GM12878 (cell line): ENCODE measurements at regions not wholly inside any gene's neighbourhood (a gene's known extent, or its start where the extent isn't known, plus 50 kb on each side); places are given as distances from the start of the nearest gene placed in this dataset.

ENCODE experiments used
- ATAC-seq: fragments of 200-7000 bp; cut with Tn5 transposase; 3 replicates; pipeline ENCODE4 v1.9.1; 2020; ENCODE audit warnings: mild to moderate bottlenecking, moderate library complexity
- BruUV-seq: library from RNA; stranded (reverse); fragments of 400-500 nt; replicated peaks from 2 replicates; lab custom pipeline; 2021; lab: Mats Ljungman, UMichigan
- CTCF ChIA-PET: fragments of 300-600 bp; sonication (Branson Sonifier 250); formaldehyde crosslinking; extraction: SDS; loops from one replicate; lab custom pipeline; 2021; ENCODE audit warnings: inconsistent platforms; lab: Yijun Ruan, JAX
- POLR2A ChIA-PET: fragments of 350-600 bp; formaldehyde crosslinking; extraction: SDS; loops from one replicate; lab custom pipeline; 2021; ENCODE audit warnings: inconsistent platforms; lab: Charles Lee
- RAD21 ChIA-PET: fragments of 300-600 bp; sonication (Branson Sonifier 250); formaldehyde crosslinking; loops from one replicate; lab custom pipeline; 2023; ENCODE audit warnings: antibody characterized with exemption; ENCODE audit not compliant: unreplicated experiment; lab: Charles Lee
- SMC1A ChIA-PET: fragments of 300-600 bp; sonication (Branson Sonifier 250); formaldehyde crosslinking; loops from one replicate; lab custom pipeline; 2023; ENCODE audit not compliant: unreplicated experiment, uncharacterized antibody; lab: Charles Lee
- DNase-seq: peaks from one replicate; pipeline ENCODE4 v3.0.0-alpha.2; 2011; ENCODE audit warnings: low read depth, low spot score
- FAIRE-seq: peaks from 3 replicates; lab custom pipeline; 2011; peaks lifted over from hg19 to GRCh38; lab: Jason Lieb, UNC
- H2AFZ ChIP-seq: 2 replicates; pipeline ENCODE4 v1.6.0; 2011; ENCODE audit warnings: low read depth, low read length, control low read depth; ENCODE audit not compliant: control insufficient read depth
- H3K27ac ChIP-seq: 2 replicates; pipeline ENCODE4 v1.5.1; 2011; ENCODE audit warnings: control low read depth; ENCODE audit not compliant: control insufficient read depth, insufficient read depth
- H3K27me3 ChIP-seq, 2 experiments: replicated peaks in 1 of 2; 2 replicates each; pipeline versions ENCODE4 v1.6.0 to v1.6.1; 2011; ENCODE audit warnings: low read length in 1 of 2; ENCODE audit not compliant: control insufficient read depth in 2 of 2, insufficient read depth in 2 of 2
- H3K36me3 ChIP-seq, 2 experiments: 2 replicates each; pipeline ENCODE4 v1.5.1; 2011; ENCODE audit warnings: low read length in 1 of 2; ENCODE audit not compliant: control insufficient read depth in 2 of 2, insufficient read depth in 2 of 2
- H3K4me1 ChIP-seq: 2 replicates; pipeline ENCODE4 v1.6.1; 2011; ENCODE audit warnings: mild to moderate bottlenecking, low read length, moderate library complexity, mixed read lengths; ENCODE audit not compliant: control insufficient read depth, insufficient read depth
- H3K4me2 ChIP-seq: 2 replicates; pipeline ENCODE4 v1.6.0; 2011; ENCODE audit warnings: control low read depth; ENCODE audit not compliant: control insufficient read depth, insufficient read depth
- H3K4me3 ChIP-seq: fragments of 200-600 bp; sonication (generic); 2 replicates; pipeline ENCODE4 v1.5.1; 2016
- H3K79me2 ChIP-seq: 2 replicates; pipeline ENCODE4 v1.6.0; 2011; ENCODE audit warnings: low read length; ENCODE audit not compliant: control insufficient read depth, insufficient read depth
- H3K9ac ChIP-seq: 2 replicates; pipeline ENCODE4 v1.8.0; 2011; ENCODE audit warnings: low read length, control low read depth, mixed read lengths; ENCODE audit not compliant: control insufficient read depth, insufficient read depth
- H3K9me3 ChIP-seq: replicated peaks from 3 replicates; pipeline ENCODE4 v1.5.1; 2011; ENCODE audit warnings: mild to moderate bottlenecking, low read length; ENCODE audit not compliant: control insufficient read depth, insufficient read depth
- H4K20me1 ChIP-seq: 2 replicates; pipeline ENCODE4 v1.6.0; 2011; ENCODE audit not compliant: control insufficient read depth, insufficient read depth
- DPF2 ChIP-seq: fragments of 450-650 bp; IDR thresholded peaks from 2 replicates; pipeline ENCODE4 v1.6.1; 2017; ENCODE audit warnings: mild to moderate bottlenecking
- GATAD2B ChIP-seq: fragments of 450-650 bp; conservative IDR thresholded peaks from 2 replicates; pipeline ENCODE4 v1.6.1; 2017; ENCODE audit warnings: low read depth, mild to moderate bottlenecking, moderate library complexity
- MEF2A ChIP-seq: IDR thresholded peaks from 2 replicates; pipeline ENCODE4 v1.6.1; 2011; ENCODE audit warnings: low read depth, mild to moderate bottlenecking, low read length, moderate library complexity; ENCODE audit not compliant: insufficient read depth
- MYB ChIP-seq: fragments of 150-350 bp; IDR thresholded peaks from 2 replicates; pipeline ENCODE4 v1.6.1; 2014; ENCODE audit warnings: mild to moderate bottlenecking, low read depth, low read length, borderline replicate concordance
- RB1 ChIP-seq: fragments of 450-650 bp; formaldehyde crosslinking; IDR thresholded peaks from 2 replicates; pipeline ENCODE4 v1.6.1; 2017; ENCODE audit warnings: mild to moderate bottlenecking, borderline replicate concordance
- RCOR1 ChIP-seq: conservative IDR thresholded peaks from 2 replicates; pipeline ENCODE4 v1.6.1; 2012; ENCODE audit warnings: low read depth, low read length, improper control_type of control experiment
- RUNX3 ChIP-seq: IDR thresholded peaks from 2 replicates; pipeline ENCODE4 v1.6.1; 2012; ENCODE audit warnings: low read length, inconsistent platforms
- WGBS: methylation state at CpG from one replicate; pipeline ENCODE4 v1.1.6; 2016; ENCODE audit warnings: low lambda C conversion rate; ENCODE audit not compliant: insufficient replicate concordance, insufficient coverage; ENCODE audit errors: missing lambda C conversion rate; 5-methylcytosine and 5-hydroxymethylcytosine counted together
- in situ Hi-C: fragments of 300-500 bp; cut with MboI; formaldehyde crosslinking; loops from 9 replicates; pipeline ENCODE4 v1.14.3; 2018; ENCODE audit warnings: mixed read lengths
- intact Hi-C: fragments of 100-400 bp; cut with micrococcal nuclease; formaldehyde crosslinking; loops from one replicate; pipeline ENCODE4 v1.14.2; 2022; ENCODE audit not compliant: unreplicated experiment
- TF ChIP-seq, protein P1 (sequence below): fragments of 450-650 bp; formaldehyde crosslinking; IDR thresholded peaks from 2 replicates; pipeline ENCODE4 v1.4.0; 2022; ENCODE audit warnings: mild to moderate bottlenecking, moderate library complexity
- TF ChIP-seq, protein P2 (sequence below): IDR thresholded peaks from 2 replicates; pipeline ENCODE4 v1.6.1; 2012; ENCODE audit warnings: improper control_type of control experiment, low read depth, low read length; ENCODE audit not compliant: insufficient replicate concordance
- TF ChIP-seq, protein P3 (sequence below): IDR thresholded peaks from 2 replicates; pipeline ENCODE4 v1.6.1; 2011; ENCODE audit warnings: low read depth, mild to moderate bottlenecking, low read length, moderate library complexity, borderline replicate concordance; ENCODE audit errors: extremely low read depth
- TF ChIP-seq, protein P4 (sequence below): fragments of 450-650 bp; conservative IDR thresholded peaks from 2 replicates; pipeline ENCODE4 v1.6.1; 2017; ENCODE audit warnings: mild to moderate bottlenecking, moderate library complexity

DNA sequence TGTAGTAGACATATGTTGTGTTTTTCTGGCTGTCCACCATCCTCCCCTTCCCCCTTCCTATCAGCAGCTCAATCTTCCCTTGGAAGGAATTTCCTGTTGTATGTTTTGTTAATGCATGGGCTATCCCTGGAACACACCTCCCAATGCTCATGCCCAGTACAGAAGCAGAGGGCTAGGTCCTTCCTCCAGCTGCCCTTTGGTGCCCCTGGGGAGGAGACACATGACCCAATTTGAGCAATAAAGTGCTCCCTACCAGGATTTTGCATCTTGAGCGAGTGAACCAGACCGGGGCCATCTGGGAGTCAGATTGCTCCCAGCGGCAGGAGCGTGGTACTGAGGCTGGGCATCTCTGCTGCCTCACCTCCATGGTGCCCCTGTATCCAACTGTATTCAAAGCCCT lies 141.5 kb upstream of the MED13 start:
- BruUV-seq: no TSS peak
- Histone ChIP-seq H2AFZ (no peak overlapping the region), H3K4me3 (no peak overlapping the region), H3K9me3 (no peaks in the 10 kb centered on the region), H3K4me2 (no peak overlapping the region), H3K4me1 (no peaks in the 10 kb centered on the region), H3K36me3 (no peaks in the 10 kb centered on the region), H3K9ac (no peak overlapping the region), H4K20me1 (no peaks in the 10 kb centered on the region), H3K79me2 (no peaks in the 10 kb centered on the region), H3K27me3 (no peaks in the 10 kb centered on the region), H3K27ac (no peak overlapping the region)
- 27% methylated on average over 4 of the region's 4 CpGs for WGBS
- POLR2A ChIA-PET: interaction anchor here (0.7 kb wide), 1 partner anchor 65 kb away, joined by 3 read pairs; no protein-coding TSS in a partner anchor
- DNase-seq (no peak), FAIRE-seq (no peak), ATAC-seq (no peak)
- CTCF ChIA-PET: no interaction called here
- in situ Hi-C loops: no loop called here
- TF ChIP-seq GATAD2B (no peak), MYB (no peak), MEF2A (no peak), RB1 (no peak), RCOR1 (no peak), DPF2 (no peak), RUNX3 (no peak)
- TF ChIP-seq, protein P1, sequence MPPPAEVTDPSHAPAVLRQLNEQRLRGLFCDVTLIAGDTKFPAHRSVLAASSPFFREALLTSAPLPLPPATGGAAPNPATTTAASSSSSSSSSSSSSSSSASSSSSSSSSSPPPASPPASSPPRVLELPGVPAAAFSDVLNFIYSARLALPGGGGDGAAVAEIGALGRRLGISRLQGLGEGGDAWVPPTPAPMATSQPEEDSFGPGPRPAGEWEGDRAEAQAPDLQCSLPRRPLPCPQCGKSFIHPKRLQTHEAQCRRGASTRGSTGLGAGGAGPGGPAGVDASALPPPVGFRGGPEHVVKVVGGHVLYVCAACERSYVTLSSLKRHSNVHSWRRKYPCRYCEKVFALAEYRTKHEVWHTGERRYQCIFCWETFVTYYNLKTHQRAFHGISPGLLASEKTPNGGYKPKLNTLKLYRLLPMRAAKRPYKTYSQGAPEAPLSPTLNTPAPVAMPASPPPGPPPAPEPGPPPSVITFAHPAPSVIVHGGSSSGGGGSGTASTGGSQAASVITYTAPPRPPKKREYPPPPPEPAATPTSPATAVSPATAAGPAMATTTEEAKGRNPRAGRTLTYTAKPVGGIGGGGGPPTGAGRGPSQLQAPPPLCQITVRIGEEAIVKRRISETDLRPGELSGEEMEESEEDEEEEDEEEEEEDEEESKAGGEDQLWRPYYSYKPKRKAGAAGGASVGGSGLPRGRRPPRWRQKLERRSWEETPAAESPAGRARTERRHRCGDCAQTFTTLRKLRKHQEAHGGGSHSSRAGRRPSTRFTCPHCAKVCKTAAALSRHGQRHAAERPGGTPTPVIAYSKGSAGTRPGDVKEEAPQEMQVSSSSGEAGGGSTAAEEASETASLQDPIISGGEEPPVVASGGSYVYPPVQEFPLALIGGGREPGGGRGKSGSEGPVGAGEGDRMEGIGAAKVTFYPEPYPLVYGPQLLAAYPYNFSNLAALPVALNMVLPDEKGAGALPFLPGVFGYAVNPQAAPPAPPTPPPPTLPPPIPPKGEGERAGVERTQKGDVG: no peak
- TF ChIP-seq, protein P2, sequence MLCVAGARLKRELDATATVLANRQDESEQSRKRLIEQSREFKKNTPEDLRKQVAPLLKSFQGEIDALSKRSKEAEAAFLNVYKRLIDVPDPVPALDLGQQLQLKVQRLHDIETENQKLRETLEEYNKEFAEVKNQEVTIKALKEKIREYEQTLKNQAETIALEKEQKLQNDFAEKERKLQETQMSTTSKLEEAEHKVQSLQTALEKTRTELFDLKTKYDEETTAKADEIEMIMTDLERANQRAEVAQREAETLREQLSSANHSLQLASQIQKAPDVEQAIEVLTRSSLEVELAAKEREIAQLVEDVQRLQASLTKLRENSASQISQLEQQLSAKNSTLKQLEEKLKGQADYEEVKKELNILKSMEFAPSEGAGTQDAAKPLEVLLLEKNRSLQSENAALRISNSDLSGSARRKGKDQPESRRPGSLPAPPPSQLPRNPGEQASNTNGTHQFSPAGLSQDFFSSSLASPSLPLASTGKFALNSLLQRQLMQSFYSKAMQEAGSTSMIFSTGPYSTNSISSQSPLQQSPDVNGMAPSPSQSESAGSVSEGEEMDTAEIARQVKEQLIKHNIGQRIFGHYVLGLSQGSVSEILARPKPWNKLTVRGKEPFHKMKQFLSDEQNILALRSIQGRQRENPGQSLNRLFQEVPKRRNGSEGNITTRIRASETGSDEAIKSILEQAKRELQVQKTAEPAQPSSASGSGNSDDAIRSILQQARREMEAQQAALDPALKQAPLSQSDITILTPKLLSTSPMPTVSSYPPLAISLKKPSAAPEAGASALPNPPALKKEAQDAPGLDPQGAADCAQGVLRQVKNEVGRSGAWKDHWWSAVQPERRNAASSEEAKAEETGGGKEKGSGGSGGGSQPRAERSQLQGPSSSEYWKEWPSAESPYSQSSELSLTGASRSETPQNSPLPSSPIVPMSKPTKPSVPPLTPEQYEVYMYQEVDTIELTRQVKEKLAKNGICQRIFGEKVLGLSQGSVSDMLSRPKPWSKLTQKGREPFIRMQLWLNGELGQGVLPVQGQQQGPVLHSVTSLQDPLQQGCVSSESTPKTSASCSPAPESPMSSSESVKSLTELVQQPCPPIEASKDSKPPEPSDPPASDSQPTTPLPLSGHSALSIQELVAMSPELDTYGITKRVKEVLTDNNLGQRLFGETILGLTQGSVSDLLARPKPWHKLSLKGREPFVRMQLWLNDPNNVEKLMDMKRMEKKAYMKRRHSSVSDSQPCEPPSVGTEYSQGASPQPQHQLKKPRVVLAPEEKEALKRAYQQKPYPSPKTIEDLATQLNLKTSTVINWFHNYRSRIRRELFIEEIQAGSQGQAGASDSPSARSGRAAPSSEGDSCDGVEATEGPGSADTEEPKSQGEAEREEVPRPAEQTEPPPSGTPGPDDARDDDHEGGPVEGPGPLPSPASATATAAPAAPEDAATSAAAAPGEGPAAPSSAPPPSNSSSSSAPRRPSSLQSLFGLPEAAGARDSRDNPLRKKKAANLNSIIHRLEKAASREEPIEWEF: no peak
- TF ChIP-seq, protein P3, sequence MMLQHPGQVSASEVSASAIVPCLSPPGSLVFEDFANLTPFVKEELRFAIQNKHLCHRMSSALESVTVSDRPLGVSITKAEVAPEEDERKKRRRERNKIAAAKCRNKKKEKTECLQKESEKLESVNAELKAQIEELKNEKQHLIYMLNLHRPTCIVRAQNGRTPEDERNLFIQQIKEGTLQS: no peak
- TF ChIP-seq, protein P4, sequence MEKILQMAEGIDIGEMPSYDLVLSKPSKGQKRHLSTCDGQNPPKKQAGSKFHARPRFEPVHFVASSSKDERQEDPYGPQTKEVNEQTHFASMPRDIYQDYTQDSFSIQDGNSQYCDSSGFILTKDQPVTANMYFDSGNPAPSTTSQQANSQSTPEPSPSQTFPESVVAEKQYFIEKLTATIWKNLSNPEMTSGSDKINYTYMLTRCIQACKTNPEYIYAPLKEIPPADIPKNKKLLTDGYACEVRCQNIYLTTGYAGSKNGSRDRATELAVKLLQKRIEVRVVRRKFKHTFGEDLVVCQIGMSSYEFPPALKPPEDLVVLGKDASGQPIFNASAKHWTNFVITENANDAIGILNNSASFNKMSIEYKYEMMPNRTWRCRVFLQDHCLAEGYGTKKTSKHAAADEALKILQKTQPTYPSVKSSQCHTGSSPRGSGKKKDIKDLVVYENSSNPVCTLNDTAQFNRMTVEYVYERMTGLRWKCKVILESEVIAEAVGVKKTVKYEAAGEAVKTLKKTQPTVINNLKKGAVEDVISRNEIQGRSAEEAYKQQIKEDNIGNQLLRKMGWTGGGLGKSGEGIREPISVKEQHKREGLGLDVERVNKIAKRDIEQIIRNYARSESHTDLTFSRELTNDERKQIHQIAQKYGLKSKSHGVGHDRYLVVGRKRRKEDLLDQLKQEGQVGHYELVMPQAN: no peak
- SMC1A ChIA-PET: no interaction called here
- intact Hi-C loops: no loop called here
- RAD21 ChIA-PET: no interaction called here
